GM21515 (cell line): ENCODE measurements at regions not wholly inside any gene's neighbourhood (a gene's known extent, or its start where the extent isn't known, plus 50 kb on each side); places are given as distances from the start of the nearest gene placed in this dataset.

Experiments
- ATAC-seq: cut with Tn5 transposase; IDR thresholded peaks from one replicate; pipeline ENCODE4 v1.9.1; 2021; ENCODE audit not compliant: unreplicated experiment

DNA sequence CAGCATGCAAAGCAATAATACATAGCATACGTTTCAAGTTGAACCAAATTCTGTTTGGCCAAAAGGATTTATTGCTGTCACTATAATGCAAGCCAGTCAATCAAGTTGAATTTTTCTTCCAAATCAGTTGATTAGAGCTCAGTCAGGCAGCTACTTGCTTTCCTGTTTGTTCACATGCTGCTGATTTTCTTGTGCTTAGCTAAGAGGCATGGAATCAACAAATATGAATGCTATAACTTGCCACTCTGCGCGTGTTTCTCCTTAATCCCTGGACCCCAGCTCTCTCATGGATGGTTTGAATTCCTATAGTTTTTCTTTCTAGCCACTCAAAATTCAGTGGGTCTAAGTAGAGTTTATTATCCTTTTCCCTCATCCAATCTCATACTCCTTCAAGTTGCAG, 311.3 kb downstream of the KLF5 start:
- ATAC-seq = no peak

DNA sequence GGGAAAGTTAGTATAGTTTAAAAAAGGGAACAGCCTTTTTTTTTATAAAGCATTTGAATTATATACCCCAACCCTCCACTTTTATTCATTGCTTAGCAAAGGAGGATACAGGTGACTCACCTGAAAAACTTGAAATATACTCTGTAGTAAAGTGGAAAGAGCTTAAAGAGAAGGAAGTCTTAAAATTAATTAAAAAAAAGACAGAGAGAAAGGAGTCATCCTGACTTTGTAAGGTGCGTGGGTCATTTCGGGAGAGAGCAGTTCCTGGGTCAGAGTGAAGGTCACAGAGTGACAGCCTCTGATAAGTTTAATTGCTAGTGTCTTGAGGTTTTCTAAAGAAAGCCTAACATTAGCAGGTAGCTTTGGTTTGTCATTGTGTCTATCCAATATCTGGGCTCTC, 310.3 kb downstream of the KLF5 start:
- no peak for ATAC-seq

DNA sequence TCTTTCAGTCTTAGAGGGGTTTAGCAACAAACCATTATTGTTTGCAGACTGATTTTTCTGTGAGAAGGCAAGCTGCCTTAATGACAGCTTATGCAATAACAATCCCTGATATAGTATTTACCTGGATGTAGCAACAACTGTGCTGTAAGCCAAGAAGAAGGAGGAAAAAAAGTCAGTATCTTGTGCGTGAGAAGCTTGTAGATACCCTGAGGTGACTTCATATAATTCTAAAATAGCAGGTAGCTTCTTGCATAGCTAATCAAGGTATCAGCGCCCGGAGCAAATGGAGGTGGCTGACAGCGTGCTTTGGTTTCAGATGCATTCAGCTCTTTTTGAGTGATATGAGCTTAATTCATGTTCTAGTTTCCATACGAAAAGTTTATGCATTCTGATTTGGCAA, 309.8 kb downstream of the KLF5 start:
- no peak for ATAC-seq

DNA sequence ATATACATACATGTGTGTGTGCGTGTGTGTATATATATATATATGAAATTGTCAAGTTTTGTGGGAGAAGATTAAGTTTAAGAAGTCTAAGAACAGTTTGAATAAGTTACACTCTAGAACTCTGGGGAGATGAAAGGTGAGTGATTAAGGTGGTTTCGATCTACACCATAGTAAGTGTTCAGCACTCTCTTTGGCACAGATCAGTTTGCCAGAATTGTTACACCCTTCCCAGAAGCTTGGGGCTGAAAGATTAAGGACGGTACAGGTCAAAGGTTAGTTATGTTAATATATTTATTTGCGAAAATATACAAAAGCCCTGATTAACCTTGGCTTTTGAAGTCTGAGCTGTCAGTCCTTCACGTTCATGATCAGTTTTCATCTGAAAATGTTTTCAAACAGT, 309.1 kb downstream of the KLF5 start:
- no peak for ATAC-seq

DNA sequence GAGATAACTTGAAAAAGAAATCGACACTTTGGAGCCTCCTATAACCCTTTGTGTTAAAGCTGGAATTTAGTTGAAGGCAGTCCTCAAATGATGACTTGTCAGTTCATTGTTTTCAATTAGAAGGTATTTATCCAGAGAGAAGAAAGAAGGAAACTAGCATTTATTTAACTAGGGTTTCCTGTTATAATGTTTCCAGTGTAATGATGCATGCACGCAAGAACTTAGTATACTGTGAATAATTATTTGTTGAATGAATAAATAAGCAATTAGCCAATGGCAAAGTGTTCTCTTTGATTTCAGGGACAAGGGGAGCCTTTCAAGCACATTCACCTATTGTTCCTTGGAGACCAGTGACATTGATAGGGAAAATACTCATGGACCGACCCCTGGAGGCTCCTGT, 307.4 kb downstream of the KLF5 start:
- ATAC-seq = no peak

DNA sequence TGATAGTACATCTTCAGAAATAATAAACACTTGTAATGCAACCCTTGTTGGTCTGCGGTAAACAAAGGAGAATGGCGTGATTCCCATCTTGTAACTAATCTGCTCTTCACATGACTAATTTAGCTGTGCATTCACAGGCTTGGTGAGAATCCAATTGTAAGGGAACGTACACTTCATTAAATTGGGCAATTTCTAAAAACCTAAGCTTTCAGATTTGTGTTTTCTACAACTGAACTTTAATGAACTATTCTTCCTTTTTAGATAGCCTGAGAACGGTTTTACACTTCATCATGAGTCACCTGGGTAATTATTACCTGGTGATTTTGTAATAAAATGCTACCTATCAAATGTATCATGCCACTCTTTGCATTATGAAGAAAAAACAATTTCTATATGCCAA, 306.9 kb downstream of the KLF5 start:
- ATAC-seq = no peak

DNA sequence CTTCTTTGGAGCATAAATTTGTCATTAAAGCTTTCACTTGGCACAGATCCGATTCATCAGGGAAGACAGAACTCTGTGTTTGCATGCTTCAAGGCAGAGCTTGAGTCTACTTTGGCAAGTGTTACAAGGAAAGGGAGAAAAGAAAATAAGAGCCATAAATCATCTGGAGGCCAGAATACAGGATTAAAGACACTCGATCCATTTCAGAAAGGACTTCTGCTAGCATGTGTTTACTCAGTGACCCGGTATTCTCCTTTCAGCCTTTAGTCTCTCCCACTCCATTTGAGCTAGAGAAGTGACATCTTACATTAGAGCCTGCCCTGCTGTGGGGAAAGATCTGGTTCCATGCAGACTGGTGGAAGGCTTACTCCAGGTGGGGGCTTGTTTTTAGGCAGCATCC, 306.4 kb downstream of the KLF5 start:
- ATAC-seq = no peak

DNA sequence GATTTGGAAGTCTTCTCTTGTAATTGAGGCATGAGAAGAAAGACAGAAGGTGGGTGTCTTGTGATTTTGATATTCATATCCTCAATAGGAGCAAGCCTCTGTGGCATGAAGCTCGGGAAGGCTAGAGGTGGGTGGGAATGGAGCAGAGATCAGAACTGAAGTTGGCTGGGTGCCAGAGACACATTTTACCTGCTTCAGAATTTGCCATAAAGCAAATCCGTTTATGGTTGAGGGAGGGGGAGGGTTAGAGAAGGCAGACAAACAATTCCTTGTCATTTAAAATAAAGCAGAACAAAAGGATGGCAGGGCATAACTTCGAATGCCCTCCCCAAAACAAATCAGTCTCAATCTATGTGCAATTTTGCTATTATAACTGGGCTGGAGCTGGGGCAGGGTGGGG, 305.9 kb downstream of the KLF5 start:
- no peak for ATAC-seq

DNA sequence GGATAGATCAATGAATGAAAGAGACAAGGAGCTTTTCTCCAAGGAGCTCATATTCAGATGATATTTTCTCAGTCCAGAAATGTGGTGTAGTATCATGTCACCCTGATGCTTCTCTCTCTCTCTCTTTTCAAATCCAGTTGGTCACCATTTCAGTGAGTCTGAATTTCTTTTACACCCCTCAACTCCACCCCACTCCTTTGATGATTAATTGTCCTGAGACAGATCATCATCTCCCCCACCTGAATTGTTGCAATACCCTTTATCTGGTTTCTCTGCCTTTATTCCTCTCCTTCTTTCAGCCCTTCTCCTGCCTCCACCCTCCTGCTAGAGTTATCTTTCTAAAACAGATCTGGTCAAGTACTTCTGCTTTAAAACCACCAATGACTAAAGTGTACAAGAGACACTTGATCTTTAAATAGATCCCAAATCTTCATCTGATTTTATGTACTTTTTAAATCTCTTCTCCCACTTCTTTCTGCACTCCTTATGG, 299.8 kb downstream of the KLF5 start:
- no peak for ATAC-seq

DNA sequence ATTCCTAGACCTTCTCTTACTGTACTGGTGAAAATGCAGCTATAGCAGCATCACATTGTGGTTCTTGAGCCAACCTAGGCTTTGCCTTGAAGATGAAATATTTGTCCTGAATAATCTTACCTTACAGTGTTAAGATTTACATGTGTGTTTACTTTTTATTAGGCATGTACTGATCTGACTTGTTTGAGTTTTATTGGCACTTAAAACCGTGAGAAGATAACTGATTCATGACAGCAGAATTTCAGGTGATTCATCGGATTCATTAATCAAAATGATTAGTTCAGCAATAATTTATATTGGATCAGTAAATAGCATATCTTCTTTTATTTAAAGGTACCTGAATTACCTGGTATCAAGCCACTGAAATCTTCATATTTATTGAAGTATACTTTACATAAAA, 296.3 kb downstream of the KLF5 start:
- ATAC-seq = no peak

DNA sequence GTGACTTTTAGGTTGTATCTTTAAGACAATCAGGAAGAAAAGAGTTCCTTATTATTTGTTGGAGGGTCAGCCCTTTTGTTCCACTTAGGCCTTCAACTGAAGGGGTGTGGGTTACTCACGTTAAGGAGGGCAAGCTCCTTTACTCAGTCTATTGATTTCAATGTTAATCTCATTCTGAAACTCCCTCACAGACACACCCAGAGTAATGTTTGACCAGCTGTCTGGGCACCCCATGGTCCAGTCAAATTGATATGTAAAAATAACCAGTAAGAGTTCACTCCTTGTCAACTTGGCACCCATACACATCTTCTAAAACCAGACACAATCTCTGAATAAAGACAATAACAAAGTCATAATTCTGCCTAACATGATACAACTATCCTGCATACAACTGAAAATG, 292.9 kb downstream of the KLF5 start:
- ATAC-seq = no peak

DNA sequence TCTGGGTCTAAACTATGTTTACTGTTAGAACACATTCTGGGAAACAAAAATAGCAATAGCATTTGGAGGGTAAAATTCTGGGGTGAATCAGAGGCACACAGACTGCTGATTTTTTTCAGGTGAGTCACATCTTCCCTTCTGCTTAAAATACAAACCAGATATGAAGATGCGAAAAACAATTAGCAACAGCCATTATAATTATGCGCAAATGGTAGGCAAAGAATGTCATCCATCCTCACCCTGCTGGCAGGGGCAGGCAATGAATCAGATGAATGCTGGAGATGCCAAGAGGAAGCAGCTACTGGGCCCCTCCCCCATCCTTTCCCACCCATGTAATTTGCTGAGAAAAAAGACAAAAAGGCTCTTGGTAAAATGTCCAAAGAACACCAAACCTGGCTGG, 282.9 kb downstream of the KLF5 start:
- no peak for ATAC-seq

DNA sequence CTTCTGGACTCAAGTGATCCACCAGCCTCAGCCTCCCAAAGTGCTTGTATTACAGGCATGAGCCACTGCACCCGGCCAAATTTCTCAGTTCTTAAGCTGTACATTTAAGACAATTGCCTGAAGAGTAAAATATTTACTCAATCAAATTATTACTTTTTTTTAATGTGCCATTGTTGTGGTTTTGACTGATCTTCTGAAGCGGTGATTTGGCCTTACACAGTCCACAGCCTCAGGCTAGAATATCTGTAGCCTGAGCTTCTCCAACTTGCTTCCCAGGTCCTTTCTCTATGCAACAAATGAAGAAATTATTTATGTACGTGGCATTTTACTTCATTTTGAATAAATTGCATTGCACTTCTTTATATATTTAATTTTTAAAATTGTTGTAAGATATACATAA, 281.3 kb downstream of the KLF5 start:
- no peak for ATAC-seq

DNA sequence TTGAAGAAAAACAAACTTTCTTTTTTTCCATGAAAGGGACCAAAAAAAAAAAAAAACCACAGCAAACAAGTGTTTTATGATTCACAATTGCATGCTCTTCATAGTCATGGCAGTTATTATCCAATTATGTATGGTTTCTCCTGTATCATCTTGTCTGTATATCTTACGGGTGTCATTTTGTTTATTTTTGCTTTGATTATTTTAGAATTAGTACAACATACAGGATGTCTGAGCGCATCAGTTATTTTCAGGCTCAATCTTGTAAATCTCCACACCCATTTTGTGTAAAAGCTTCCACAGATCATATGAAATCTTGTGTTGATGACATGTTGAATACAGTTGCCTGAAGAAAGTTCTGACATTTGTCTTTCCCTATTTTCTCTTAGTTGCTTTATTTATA, 280.3 kb downstream of the KLF5 start:
- no peak for ATAC-seq

DNA sequence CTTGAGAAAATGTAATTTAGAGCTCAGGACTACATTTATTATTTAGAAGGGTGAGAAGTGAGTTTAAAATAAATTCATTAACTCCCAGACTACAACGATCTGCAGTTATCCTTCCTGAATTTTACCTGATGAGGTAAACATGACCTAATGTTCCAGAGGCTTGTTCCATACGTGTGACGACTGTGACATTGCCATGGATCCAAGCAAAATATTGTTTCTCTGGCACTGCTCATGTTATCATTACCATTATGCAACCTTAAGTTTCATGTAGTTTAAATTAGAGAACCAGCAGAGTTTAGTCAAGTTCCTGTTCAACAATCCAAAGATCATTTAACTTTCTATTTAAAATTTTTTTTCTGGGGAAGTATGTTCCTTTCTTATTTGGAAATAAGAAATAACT, 279.6 kb downstream of the KLF5 start:
- no peak for ATAC-seq

DNA sequence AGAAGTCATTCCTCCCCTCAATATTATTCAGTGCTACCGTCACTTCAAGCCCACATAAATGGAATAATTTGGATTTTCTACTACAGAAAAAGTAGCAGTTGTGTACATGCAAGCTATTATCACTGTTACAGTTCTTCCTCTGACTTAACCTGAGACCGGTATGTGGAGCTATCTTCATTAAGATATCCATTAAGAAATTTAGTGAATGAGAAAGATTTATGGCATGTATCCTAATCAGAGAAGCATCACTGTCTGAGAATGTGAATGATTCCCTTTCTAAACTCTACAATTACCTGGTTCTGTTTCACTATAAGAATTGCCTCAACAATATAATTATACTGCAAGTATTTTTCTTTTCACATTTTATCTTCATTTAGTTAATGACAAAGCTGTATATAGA, 278.7 kb downstream of the KLF5 start:
- ATAC-seq = no peak

DNA sequence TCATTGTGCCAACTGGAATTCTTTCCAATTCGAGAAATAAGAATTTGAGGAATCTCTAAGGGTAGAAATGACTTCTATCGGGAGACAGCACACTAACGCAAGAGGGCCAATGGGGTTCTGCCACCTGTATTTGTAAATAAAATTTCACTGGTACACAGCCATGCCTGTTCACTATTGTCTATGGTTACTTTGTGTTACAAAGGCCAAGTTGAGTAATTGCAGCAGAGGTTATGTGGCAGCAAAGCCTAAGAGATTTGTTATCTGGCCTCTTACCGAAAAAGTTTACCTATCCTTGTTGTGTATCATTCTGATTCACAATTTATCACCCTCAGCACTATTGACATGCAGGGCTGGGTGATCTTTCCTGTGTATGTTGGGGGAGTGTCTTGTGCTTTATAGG, 278.0 kb downstream of the KLF5 start:
- no peak for ATAC-seq

DNA sequence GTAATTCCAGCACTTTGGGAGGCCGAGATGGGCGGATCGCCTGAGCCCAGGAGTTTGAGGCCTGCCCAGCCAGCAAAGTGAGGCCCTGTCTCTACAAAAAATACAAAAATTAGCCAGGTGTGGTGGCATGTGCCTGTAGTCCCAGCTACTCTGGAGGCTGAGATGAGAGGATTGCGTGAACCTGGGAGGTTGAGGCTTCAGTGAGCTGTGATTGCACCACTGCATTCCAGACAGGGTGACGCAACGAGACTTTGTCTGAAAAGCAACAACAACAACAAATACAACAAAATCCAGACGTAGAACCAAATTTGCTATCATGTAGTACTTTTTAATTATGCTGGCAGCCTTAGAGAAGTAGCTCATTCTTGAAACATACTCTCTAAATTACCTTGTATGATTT, 277.1 kb downstream of the KLF5 start:
- ATAC-seq = no peak

DNA sequence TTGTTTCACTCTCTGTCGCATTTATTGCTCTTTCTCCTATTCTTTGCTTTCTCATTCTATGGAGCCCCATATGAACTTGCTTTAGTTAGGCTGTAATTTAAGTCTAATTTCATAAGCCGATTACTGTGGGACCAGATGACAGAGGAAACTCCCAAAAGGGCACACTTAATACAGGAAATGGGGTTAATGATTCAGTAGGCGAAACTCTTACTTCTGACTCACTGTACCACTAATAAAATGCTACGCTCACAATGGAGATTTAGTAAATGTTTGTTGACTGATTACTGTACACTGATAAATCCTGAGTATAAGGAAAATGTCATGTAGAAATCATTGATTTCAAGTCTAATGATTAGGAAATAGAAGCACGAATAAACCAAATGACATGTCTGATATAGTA, 276.4 kb downstream of the KLF5 start:
- peak; percentile 93 for ATAC-seq

DNA sequence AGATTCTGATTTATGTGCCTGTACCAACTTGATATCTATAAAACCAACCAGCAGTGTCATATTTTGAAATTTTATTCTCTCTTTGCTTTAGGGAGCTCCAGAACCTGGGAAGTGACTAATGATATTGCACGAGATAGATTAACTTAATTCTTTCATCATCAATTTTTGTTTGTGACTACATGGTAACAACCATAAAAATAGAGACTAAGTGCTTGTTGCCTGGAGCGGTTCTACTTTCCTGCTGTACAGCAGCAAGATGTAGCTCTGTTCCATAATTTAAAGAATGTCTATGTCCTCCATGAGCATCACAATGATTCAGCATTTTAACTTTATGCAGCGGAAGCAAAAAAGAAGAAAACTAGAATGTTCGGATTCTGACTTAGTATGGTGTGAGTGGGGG, 275.6 kb downstream of the KLF5 start:
- ATAC-seq = no peak

DNA sequence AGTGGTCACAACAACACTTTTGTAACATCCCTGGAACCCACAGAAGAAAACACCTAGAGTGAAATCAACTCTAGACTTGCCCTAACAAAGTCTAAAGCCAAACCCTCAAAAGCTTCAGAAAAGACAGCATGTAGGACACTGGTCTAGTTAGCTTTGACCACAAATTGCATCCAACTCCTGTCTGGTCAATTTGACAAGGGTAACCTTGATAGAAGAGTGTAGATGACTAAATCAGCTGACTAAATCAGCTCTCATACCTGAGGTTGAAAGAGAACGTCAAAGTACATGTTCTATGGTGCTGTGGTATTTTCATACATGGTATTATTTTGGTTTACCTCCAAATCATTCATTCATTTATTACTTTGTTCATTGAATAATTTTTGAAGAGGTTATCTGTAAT, 272.8 kb downstream of the KLF5 start:
- no peak for ATAC-seq

DNA sequence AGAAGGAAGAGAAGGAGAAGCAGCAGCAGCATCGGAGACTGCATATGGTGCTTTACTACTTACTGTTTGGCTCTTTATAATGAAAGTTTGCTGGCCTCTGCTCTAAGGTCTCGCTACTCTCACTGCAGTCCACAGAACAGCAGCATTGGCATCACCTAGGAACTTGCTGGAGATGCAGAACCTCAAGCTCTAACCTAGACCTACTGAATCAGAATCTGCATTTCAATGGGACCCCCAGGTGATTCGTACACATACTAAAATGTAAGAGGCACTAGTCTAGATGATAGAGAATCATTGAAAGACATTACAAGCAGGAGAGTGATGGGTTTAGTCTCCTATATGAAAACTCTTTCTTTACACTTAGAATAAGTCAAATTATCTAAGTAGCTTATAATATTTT, 270.6 kb downstream of the KLF5 start:
- no peak for ATAC-seq

DNA sequence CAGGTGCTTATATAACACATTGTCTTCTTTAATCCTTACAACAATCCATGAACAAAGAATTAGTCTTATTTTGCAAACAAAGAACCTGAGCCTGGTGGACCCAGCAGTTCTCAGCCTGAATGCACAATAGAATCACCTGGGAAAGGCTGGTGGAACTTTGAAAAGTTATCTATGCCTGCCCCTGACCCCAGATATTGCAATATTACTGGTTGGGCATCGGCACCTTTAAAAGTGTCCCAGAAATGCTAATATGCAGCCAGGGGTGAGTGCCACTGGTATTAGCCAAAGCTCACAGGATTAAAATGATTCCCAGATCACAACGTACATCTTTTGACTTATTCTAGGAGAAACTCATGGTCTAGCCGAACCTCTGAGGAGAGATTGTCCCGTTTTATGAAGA, 268.8 kb downstream of the KLF5 start:
- ATAC-seq = no peak
